GM21515 (cell line): ENCODE measurements at regions not wholly inside any gene's neighbourhood (a gene's known extent, or its start where the extent isn't known, plus 50 kb on each side); places are given as distances from the start of the nearest gene placed in this dataset.
A peak's percentile ranks its signal among the peaks of the same experiment; 100 is the strongest.

Experiments
- ATAC-seq: cut with Tn5 transposase; IDR thresholded peaks from one replicate; pipeline ENCODE4 v1.9.1; 2021; ENCODE audit not compliant: unreplicated experiment

- no peak for ATAC-seq
Measured at GRCh38 chr15:97728791-97729190, 231.7 kb upstream of the ARRDC4 start.

- no peak for ATAC-seq
Measured at GRCh38 chr15:97729270-97729669, 231.2 kb upstream of the ARRDC4 start.

GRCh38 chr15:97730315-97730714 lies 230.2 kb upstream of the ARRDC4 start:
- ATAC-seq = no peak

GRCh38 chr15:97731859-97732258 lies 228.6 kb upstream of the ARRDC4 start:
- ATAC-seq = no peak

GRCh38 chr15:97733373-97733772 lies 227.1 kb upstream of the ARRDC4 start:
- ATAC-seq = no peak

- ATAC-seq = no peak
Measured at GRCh38 chr15:97736748-97737147, 223.8 kb upstream of the ARRDC4 start.

GRCh38 chr15:97745481-97746071 lies 214.9 kb upstream of the ARRDC4 start:
- ATAC-seq = peak; percentile 87

GRCh38 chr15:97747342-97747741 lies 213.2 kb upstream of the ARRDC4 start:
- no peak for ATAC-seq

- ATAC-seq = no peak
Measured at GRCh38 chr15:97748576-97748975, 211.9 kb upstream of the ARRDC4 start.

GRCh38 chr15:97750060-97750459 lies 210.4 kb upstream of the ARRDC4 start:
- ATAC-seq = no peak

GRCh38 chr15:97755726-97756125 lies 204.8 kb upstream of the ARRDC4 start:
- ATAC-seq = no peak

- ATAC-seq = no peak
Measured at GRCh38 chr15:97759363-97759762, 201.1 kb upstream of the ARRDC4 start.

GRCh38 chr15:97761110-97761509 lies 199.4 kb upstream of the ARRDC4 start:
- no peak for ATAC-seq

- ATAC-seq = no peak
Measured at GRCh38 chr15:97783240-97783639, 177.3 kb upstream of the ARRDC4 start.

- ATAC-seq = no peak
Measured at GRCh38 chr15:97786741-97787140, 173.8 kb upstream of the ARRDC4 start.

GRCh38 chr15:97790180-97790579 lies 170.3 kb upstream of the ARRDC4 start:
- ATAC-seq = no peak

GRCh38 chr15:97791824-97792792 lies 168.4 kb upstream of the ARRDC4 start:
- ATAC-seq = no peak

- no peak for ATAC-seq
Measured at GRCh38 chr15:97804950-97805349, 155.6 kb upstream of the ARRDC4 start.

GRCh38 chr15:97806766-97807165 lies 153.7 kb upstream of the ARRDC4 start:
- ATAC-seq = no peak

- no peak for ATAC-seq
Measured at GRCh38 chr15:97815835-97816234, 144.7 kb upstream of the ARRDC4 start.

- ATAC-seq = no peak
Measured at GRCh38 chr15:97817276-97817890, 143.1 kb upstream of the ARRDC4 start.

- no peak for ATAC-seq
Measured at GRCh38 chr15:97836003-97836402, 124.5 kb upstream of the ARRDC4 start.
